Right lung (tissue), 2 donors: ENCODE measurements at regions not wholly inside any gene's neighbourhood (a gene's known extent, or its start where the extent isn't known, plus 50 kb on each side); places are given as distances from the start of the nearest gene placed in this dataset.

Experiments used
- DNase-seq, 2 donors: peaks; one replicate each; pipeline ENCODE4 v3.0.0-alpha.2; 2013

GRCh38 chr5:159533197-159533596, 202.9 kb upstream of the IL12B start:
- no peak for DNase-seq

GRCh38 chr5:159536166-159536565, 205.9 kb upstream of the IL12B start:
- DNase-seq: no peak

- no peak for DNase-seq
Observed at GRCh38 chr5:159536646-159537045, 206.4 kb upstream of the IL12B start.

GRCh38 chr5:159539678-159540077, 209.4 kb upstream of the IL12B start:
- DNase-seq: no peak

- no peak for DNase-seq
Observed at GRCh38 chr5:159543326-159543725, 213.0 kb upstream of the IL12B start.

- no peak for DNase-seq
Observed at GRCh38 chr5:159545156-159545555, 214.9 kb upstream of the IL12B start.

- no peak for DNase-seq
Observed at GRCh38 chr5:159547466-159548195, 217.3 kb upstream of the IL12B start.

GRCh38 chr5:159548517-159548916, 218.2 kb upstream of the IL12B start:
- no peak for DNase-seq

- no peak for DNase-seq
Observed at GRCh38 chr5:159549046-159549445, 218.8 kb upstream of the IL12B start.

- DNase-seq: no peak
Observed at GRCh38 chr5:159550951-159551350, 220.7 kb upstream of the IL12B start.

GRCh38 chr5:159552751-159553150, 222.5 kb upstream of the IL12B start:
- DNase-seq: no peak

- DNase-seq: no peak
Observed at GRCh38 chr5:159553792-159554191, 223.5 kb upstream of the IL12B start.

- DNase-seq: no peak
Observed at GRCh38 chr5:159555084-159555483, 224.8 kb upstream of the IL12B start.

GRCh38 chr5:159559337-159559736, 229.1 kb upstream of the IL12B start:
- no peak for DNase-seq

- no peak for DNase-seq
Observed at GRCh38 chr5:159560088-159560487, 229.8 kb upstream of the IL12B start.

GRCh38 chr5:159564031-159564430, 233.7 kb upstream of the IL12B start:
- DNase-seq: no peak

- no peak for DNase-seq
Observed at GRCh38 chr5:159566832-159567231, 236.5 kb upstream of the IL12B start.

GRCh38 chr5:159567461-159567860, 237.2 kb upstream of the IL12B start:
- no peak for DNase-seq

GRCh38 chr5:159571501-159572244, 241.4 kb upstream of the IL12B start:
- no peak for DNase-seq

GRCh38 chr5:159576902-159577301, 246.6 kb upstream of the IL12B start:
- no peak for DNase-seq

- no peak for DNase-seq
Observed at GRCh38 chr5:159581502-159582249, 251.4 kb upstream of the IL12B start.

- no peak for DNase-seq
Observed at GRCh38 chr5:159582756-159583541, 252.7 kb upstream of the IL12B start.
